DND-41 (cell line): ENCODE measurements at regions not wholly inside any gene's neighbourhood (a gene's known extent, or its start where the extent isn't known, plus 50 kb on each side); places are given as distances from the start of the nearest gene placed in this dataset.

Source experiments
- ATAC-seq: fragments of 200-7000 bp; cut with Tn5 transposase; 3 replicates; pipeline ENCODE4 v1.9.1; 2021; ENCODE audit warnings: low read depth; ENCODE audit not compliant: insufficient read depth
- DNase-seq: peaks from one replicate; pipeline ENCODE4 v3.0.0-alpha.2; 2020
- H2AFZ ChIP-seq: 2 replicates; pipeline ENCODE4 v1.6.0; 2012; ENCODE audit warnings: low read depth, low read length
- H3K27ac ChIP-seq: 2 replicates; pipeline ENCODE4 v1.5.1; 2012; ENCODE audit warnings: low read length, inconsistent platforms
- H3K27me3 ChIP-seq: fragments of 200-600 bp; sonication (generic); 2 replicates; pipeline ENCODE4 v1.6.0; 2012; ENCODE audit warnings: low read length, mild to moderate bottlenecking, inconsistent platforms; ENCODE audit not compliant: insufficient read depth, poor library complexity
- H3K36me3 ChIP-seq: 2 replicates; pipeline ENCODE4 v1.5.1; 2012; ENCODE audit warnings: low read length, inconsistent platforms; ENCODE audit not compliant: insufficient read depth
- H3K4me1 ChIP-seq: 2 replicates; pipeline ENCODE4 v1.5.1; 2012; ENCODE audit warnings: mild to moderate bottlenecking, low read length; ENCODE audit not compliant: insufficient read depth
- H3K4me2 ChIP-seq: 2 replicates; pipeline ENCODE4 v1.6.0; 2012; ENCODE audit warnings: mild to moderate bottlenecking, moderate library complexity, low read length, inconsistent platforms; ENCODE audit not compliant: insufficient read depth
- H3K4me3 ChIP-seq, 2 experiments: fragments of 200-600 bp in 1 of 2; shearing (Covaris generic) in 1 of 2; 2 replicates each; pipeline ENCODE4 v1.5.1; 2012 to 2016; ENCODE audit warnings: inconsistent platforms in 2 of 2, low read length in 2 of 2, mild to moderate bottlenecking in 2 of 2, low read depth in 1 of 2, moderate library complexity in 1 of 2
- H3K79me2 ChIP-seq: 2 replicates; pipeline ENCODE4 v1.6.0; 2012; ENCODE audit warnings: low read length, inconsistent platforms; ENCODE audit not compliant: insufficient read depth
- H3K9ac ChIP-seq: 2 replicates; pipeline ENCODE4 v1.6.0; 2012; ENCODE audit warnings: low read depth, mild to moderate bottlenecking, inconsistent platforms, low read length, moderate library complexity
- H3K9me3 ChIP-seq: 2 replicates; pipeline ENCODE4 v1.5.1; 2012; ENCODE audit warnings: low read length, moderate library complexity, mild to moderate bottlenecking, inconsistent platforms; ENCODE audit not compliant: insufficient read depth, severe bottlenecking
- H4K20me1 ChIP-seq: 2 replicates; pipeline ENCODE4 v1.6.0; 2012; ENCODE audit warnings: low read length; ENCODE audit not compliant: insufficient read depth
- CTCF ChIP-seq: IDR thresholded peaks from 2 replicates; pipeline ENCODE4 v1.5.1; 2012; ENCODE audit warnings: borderline replicate concordance, low read length, moderate library complexity, mild to moderate bottlenecking; ENCODE audit not compliant: poor library complexity, severe bottlenecking; ENCODE audit errors: extremely low read depth
- EZH2 ChIP-seq: IDR thresholded peaks from 3 replicates; pipeline ENCODE4 v1.6.1; 2012; ENCODE audit warnings: borderline replicate concordance, low read depth, mild to moderate bottlenecking, moderate library complexity, low read length, inconsistent platforms; ENCODE audit not compliant: severe bottlenecking

- Histone ChIP-seq H3K4me1 (no peaks in the 10 kb centered on the region), H2AFZ (no peak overlapping the region), H3K27ac (no peak overlapping the region), H3K9me3 (peaks cover 4% of the 10 kb centered on the region), H4K20me1 (no peaks in the 10 kb centered on the region), H3K27me3 (no peaks in the 10 kb centered on the region), H3K4me2 (no peak overlapping the region), H3K79me2 (no peaks in the 10 kb centered on the region), H3K4me3 (no peak overlapping the region), H3K9ac (no peak overlapping the region), H3K36me3 (no peaks in the 10 kb centered on the region)
- DNase-seq = no peak
- no peak for ATAC-seq
- TF ChIP-seq CTCF (no peak), EZH2 (no peak)
These were observed 89.4 kb downstream of the TPRA1 start for GRCh38 chr3:127501177-127501576.

- H3K36me3 ChIP-seq = no peaks in the 10 kb centered on the region
- no peak for TF ChIP-seq CTCF
- no peak for TF ChIP-seq EZH2
- DNase-seq (no peak), ATAC-seq (no peak)
- no peaks in the 10 kb centered on the region for H3K79me2 ChIP-seq
- no peak overlapping the region for H3K4me3 ChIP-seq
- H3K4me2 ChIP-seq = no peak overlapping the region
- no peaks in the 10 kb centered on the region for H3K4me1 ChIP-seq
- peaks cover 4% of the 10 kb centered on the region for H3K9me3 ChIP-seq
- no peak overlapping the region for H3K27ac ChIP-seq
- H2AFZ ChIP-seq = no peak overlapping the region
- no peak overlapping the region for H3K9ac ChIP-seq
- no peaks in the 10 kb centered on the region for H3K27me3 ChIP-seq
- H4K20me1 ChIP-seq = no peaks in the 10 kb centered on the region
These were observed 92.9 kb downstream of the TPRA1 start for GRCh38 chr3:127497676-127498075.

- no peaks in the 10 kb centered on the region for H3K36me3 ChIP-seq
- peaks cover 4% of the 10 kb centered on the region for H3K9me3 ChIP-seq
- H3K79me2 ChIP-seq = no peaks in the 10 kb centered on the region
- H3K4me1 ChIP-seq = no peaks in the 10 kb centered on the region
- no peak overlapping the region for H3K9ac ChIP-seq
- no peak for TF ChIP-seq EZH2
- TF ChIP-seq CTCF = no peak
- no peaks in the 10 kb centered on the region for H3K27me3 ChIP-seq
- H3K4me3 ChIP-seq = no peak overlapping the region
- H4K20me1 ChIP-seq = no peaks in the 10 kb centered on the region
- DNase-seq (no peak), ATAC-seq (no peak)
- H3K27ac ChIP-seq = no peak overlapping the region
- H2AFZ ChIP-seq = no peak overlapping the region
- H3K4me2 ChIP-seq = no peak overlapping the region
These were observed 93.4 kb downstream of the TPRA1 start for GRCh38 chr3:127497166-127497565.
